Activated CD8-positive, alpha-beta memory T cell treated with anti-CD3 and anti-CD28 coated beads, Interleukin-2, amount 10 ng/mL, durations not matched to agents 7 days and 5 days (primary cell): ENCODE measurements at regions not wholly inside any gene's neighbourhood (a gene's known extent, or its start where the extent isn't known, plus 50 kb on each side); places are given as distances from the start of the nearest gene placed in this dataset.

Source experiments
- ATAC-seq: fragments of 150-1000 bp; cut with Tn5 transposase; one replicate; pipeline ENCODE4 v1.10.0; 2021; ENCODE audit warnings: moderate library complexity
- CTCF ChIA-PET: fragments of 350-600 bp; sonication (Branson Sonifier 250); formaldehyde crosslinking; loops from one replicate; lab custom pipeline; 2021; ENCODE audit warnings: antibody characterized with exemption; lab: Charles Lee
- DNase-seq: peaks from one replicate; pipeline ENCODE4 v3.0.0-alpha.2; 2020
- H3K27ac Mint-ChIP-seq: one replicate; pipeline ENCODE4 v1.8.0; 2021; ENCODE audit warnings: mild to moderate bottlenecking, mixed read lengths
- H3K27me3 Mint-ChIP-seq: one replicate; pipeline ENCODE4 v1.8.0; 2021; ENCODE audit warnings: mixed read lengths
- H3K36me3 Mint-ChIP-seq: one replicate; pipeline ENCODE4 v1.8.0; 2021; ENCODE audit warnings: mild to moderate bottlenecking, mixed read lengths
- H3K4me1 Mint-ChIP-seq: one replicate; pipeline ENCODE4 v1.8.0; 2021; ENCODE audit warnings: mixed read lengths
- H3K4me3 Mint-ChIP-seq: one replicate; pipeline ENCODE4 v1.8.0; 2021; ENCODE audit warnings: mild to moderate bottlenecking, moderate library complexity, mixed read lengths
- H3K9me3 Mint-ChIP-seq: one replicate; pipeline ENCODE4 v1.8.0; 2022; ENCODE audit warnings: low read depth, mixed read lengths

GRCh38 chr18:65523461-65523860 is 227.4 kb upstream of the CDH7 start:
- Mint-ChIP-seq H3K9me3 (peaks cover 6% of the 10 kb centered on the region), H3K36me3 (no peaks in the 10 kb centered on the region), H3K27me3 (no peaks in the 10 kb centered on the region), H3K4me1 (no peaks in the 10 kb centered on the region), H3K27ac (no peak overlapping the region), H3K4me3 (no peak overlapping the region)
- no peak for DNase-seq
- ATAC-seq = no peak
- CTCF ChIA-PET = no interaction called here

GRCh38 chr18:65522907-65523306 is 227.9 kb upstream of the CDH7 start:
- Mint-ChIP-seq H3K4me3 (no peak overlapping the region), H3K27me3 (no peaks in the 10 kb centered on the region), H3K36me3 (no peaks in the 10 kb centered on the region), H3K9me3 (peaks cover 6% of the 10 kb centered on the region), H3K27ac (no peak overlapping the region), H3K4me1 (no peaks in the 10 kb centered on the region)
- CTCF ChIA-PET = no interaction called here
- ATAC-seq = no peak
- no peak for DNase-seq

GRCh38 chr18:65516209-65516608 is 234.6 kb upstream of the CDH7 start:
- CTCF ChIA-PET = no interaction called here
- ATAC-seq (no peak), DNase-seq (no peak)
- no peaks in the 10 kb centered on the region for H3K4me1 Mint-ChIP-seq
- no peaks in the 10 kb centered on the region for H3K27me3 Mint-ChIP-seq
- peaks cover 4% of the 10 kb centered on the region for H3K9me3 Mint-ChIP-seq
- H3K27ac Mint-ChIP-seq = no peak overlapping the region
- H3K36me3 Mint-ChIP-seq = no peaks in the 10 kb centered on the region
- H3K4me3 Mint-ChIP-seq = no peak overlapping the region

- H3K27me3 Mint-ChIP-seq = no peaks in the 10 kb centered on the region
- peaks cover 2% of the 10 kb centered on the region for H3K9me3 Mint-ChIP-seq
- CTCF ChIA-PET = no interaction called here
- no peak overlapping the region for H3K27ac Mint-ChIP-seq
- H3K36me3 Mint-ChIP-seq = no peaks in the 10 kb centered on the region
- no peak overlapping the region for H3K4me3 Mint-ChIP-seq
- DNase-seq (no peak), ATAC-seq (no peak)
- no peaks in the 10 kb centered on the region for H3K4me1 Mint-ChIP-seq
Measured at GRCh38 chr18:65498605-65499004, 252.2 kb upstream of the CDH7 start.

GRCh38 chr18:65487569-65487968 is 263.2 kb upstream of the CDH7 start:
- no peak overlapping the region for H3K4me3 Mint-ChIP-seq
- DNase-seq (no peak), ATAC-seq (no peak)
- no peaks in the 10 kb centered on the region for H3K4me1 Mint-ChIP-seq
- no peak overlapping the region for H3K27ac Mint-ChIP-seq
- CTCF ChIA-PET = no interaction called here
- no peaks in the 10 kb centered on the region for H3K27me3 Mint-ChIP-seq
- H3K36me3 Mint-ChIP-seq = no peaks in the 10 kb centered on the region
- H3K9me3 Mint-ChIP-seq = peaks cover 4% of the 10 kb centered on the region

- Mint-ChIP-seq H3K27ac (no peak overlapping the region), H3K4me3 (no peak overlapping the region), H3K9me3 (peaks cover 2% of the 10 kb centered on the region), H3K4me1 (no peaks in the 10 kb centered on the region), H3K36me3 (no peaks in the 10 kb centered on the region), H3K27me3 (no peaks in the 10 kb centered on the region)
- no peak for ATAC-seq
- no peak for DNase-seq
- CTCF ChIA-PET = no interaction called here
Measured at GRCh38 chr18:65477455-65477854, 273.4 kb upstream of the CDH7 start.

- Mint-ChIP-seq H3K9me3 (peaks cover 8% of the 10 kb centered on the region), H3K4me1 (no peaks in the 10 kb centered on the region), H3K27me3 (no peaks in the 10 kb centered on the region), H3K36me3 (no peaks in the 10 kb centered on the region), H3K27ac (no peak overlapping the region), H3K4me3 (no peak overlapping the region)
- ATAC-seq (no peak), DNase-seq (no peak)
- CTCF ChIA-PET = no interaction called here
Measured at GRCh38 chr18:65468881-65469280, 281.9 kb upstream of the CDH7 start.

GRCh38 chr18:65464361-65464760 is 286.5 kb upstream of the CDH7 start:
- Mint-ChIP-seq H3K4me1 (no peaks in the 10 kb centered on the region), H3K4me3 (no peak overlapping the region), H3K9me3 (peaks cover 9% of the 10 kb centered on the region), H3K27me3 (no peaks in the 10 kb centered on the region), H3K36me3 (no peaks in the 10 kb centered on the region), H3K27ac (no peak overlapping the region)
- DNase-seq (no peak), ATAC-seq (no peak)
- CTCF ChIA-PET = no interaction called here

GRCh38 chr18:65459741-65460140 is 291.1 kb upstream of the CDH7 start:
- H3K27me3 Mint-ChIP-seq = no peaks in the 10 kb centered on the region
- H3K4me3 Mint-ChIP-seq = no peak overlapping the region
- peaks cover 11% of the 10 kb centered on the region for H3K9me3 Mint-ChIP-seq
- CTCF ChIA-PET = no interaction called here
- H3K4me1 Mint-ChIP-seq = no peaks in the 10 kb centered on the region
- H3K27ac Mint-ChIP-seq = no peak overlapping the region
- no peaks in the 10 kb centered on the region for H3K36me3 Mint-ChIP-seq
- no peak for DNase-seq
- ATAC-seq = no peak

GRCh38 chr18:65458871-65459270 is 291.9 kb upstream of the CDH7 start:
- H3K9me3 Mint-ChIP-seq = peaks cover 9% of the 10 kb centered on the region
- H3K4me1 Mint-ChIP-seq = no peaks in the 10 kb centered on the region
- no peaks in the 10 kb centered on the region for H3K36me3 Mint-ChIP-seq
- no peaks in the 10 kb centered on the region for H3K27me3 Mint-ChIP-seq
- DNase-seq (no peak), ATAC-seq (no peak)
- no peak overlapping the region for H3K4me3 Mint-ChIP-seq
- no peak overlapping the region for H3K27ac Mint-ChIP-seq
- CTCF ChIA-PET = no interaction called here

GRCh38 chr18:65439188-65439587 is 311.6 kb upstream of the CDH7 start:
- Mint-ChIP-seq H3K4me3 (no peak overlapping the region), H3K27me3 (no peaks in the 10 kb centered on the region), H3K4me1 (no peaks in the 10 kb centered on the region), H3K9me3 (peaks cover 8% of the 10 kb centered on the region), H3K36me3 (no peaks in the 10 kb centered on the region), H3K27ac (no peak overlapping the region)
- DNase-seq (no peak), ATAC-seq (no peak)
- CTCF ChIA-PET = no interaction called here

- Mint-ChIP-seq H3K9me3 (peaks cover 9% of the 10 kb centered on the region), H3K4me3 (no peak overlapping the region), H3K27ac (no peak overlapping the region), H3K36me3 (no peaks in the 10 kb centered on the region), H3K27me3 (no peaks in the 10 kb centered on the region), H3K4me1 (no peaks in the 10 kb centered on the region)
- no peak for ATAC-seq
- DNase-seq = no peak
- CTCF ChIA-PET = no interaction called here
Measured at GRCh38 chr18:65436430-65436829, 314.4 kb upstream of the CDH7 start.

GRCh38 chr18:65435534-65435933 is 315.3 kb upstream of the CDH7 start:
- Mint-ChIP-seq H3K9me3 (peaks cover 7% of the 10 kb centered on the region), H3K27me3 (no peaks in the 10 kb centered on the region), H3K36me3 (no peaks in the 10 kb centered on the region), H3K4me3 (no peak overlapping the region), H3K4me1 (no peaks in the 10 kb centered on the region), H3K27ac (no peak overlapping the region)
- ATAC-seq (no peak), DNase-seq (no peak)
- CTCF ChIA-PET = no interaction called here

- CTCF ChIA-PET = no interaction called here
- Mint-ChIP-seq H3K27me3 (no peaks in the 10 kb centered on the region), H3K9me3 (peaks cover 6% of the 10 kb centered on the region), H3K36me3 (no peaks in the 10 kb centered on the region), H3K4me1 (no peaks in the 10 kb centered on the region), H3K27ac (no peak overlapping the region), H3K4me3 (no peak overlapping the region)
- DNase-seq (no peak), ATAC-seq (no peak)
Measured at GRCh38 chr18:65429601-65430000, 321.2 kb upstream of the CDH7 start.

- Mint-ChIP-seq H3K27me3 (no peaks in the 10 kb centered on the region), H3K4me1 (no peaks in the 10 kb centered on the region), H3K36me3 (no peaks in the 10 kb centered on the region), H3K9me3 (peaks cover 5% of the 10 kb centered on the region), H3K4me3 (no peak overlapping the region), H3K27ac (no peak overlapping the region)
- no peak for ATAC-seq
- CTCF ChIA-PET = no interaction called here
- DNase-seq = no peak
Measured at GRCh38 chr18:65425366-65425765, 325.4 kb upstream of the CDH7 start.
